HL-60 (cell line): ENCODE measurements at regions not wholly inside any gene's neighbourhood (a gene's known extent, or its start where the extent isn't known, plus 50 kb on each side); places are given as distances from the start of the nearest gene placed in this dataset.

Source experiments
- DNase-seq, 2 experiments: peaks; one replicate each; pipeline ENCODE4 v3.0.0-alpha.2; 2010 to 2020; ENCODE audit warnings: low read depth in 1 of 2, low spot score in 1 of 2
- H3K27ac ChIP-seq: fragments of 250-450 bp; sonication (Bioruptor Pico); replicated peaks from 2 replicates; pipeline ENCODE4 v1.5.1; 2020; ENCODE audit warnings: mild to moderate bottlenecking, moderate library complexity
- H3K27me3 ChIP-seq: fragments of 250-450 bp; sonication (Bioruptor Pico); 2 replicates; pipeline ENCODE4 v1.5.1; 2021; ENCODE audit warnings: mild to moderate bottlenecking, moderate library complexity; ENCODE audit not compliant: insufficient read depth, poor library complexity, severe bottlenecking
- H3K4me3 ChIP-seq: replicated peaks from 2 replicates; pipeline ENCODE4 v1.5.1; 2011; ENCODE audit warnings: mild to moderate bottlenecking, control low read depth, low read length; ENCODE audit not compliant: insufficient read depth
- GABPA ChIP-seq: IDR thresholded peaks from 2 replicates; pipeline ENCODE4 v1.6.1; 2012; ENCODE audit warnings: low read depth
- POLR2AphosphoS5 ChIP-seq: IDR thresholded peaks from 2 replicates; pipeline ENCODE4 v1.6.1; 2012; ENCODE audit warnings: low read depth
- REST ChIP-seq: IDR thresholded peaks from 2 replicates; pipeline ENCODE4 v1.6.1; 2012; ENCODE audit warnings: low read depth; ENCODE audit not compliant: insufficient replicate concordance
- SPI1 ChIP-seq: IDR thresholded peaks from 2 replicates; pipeline ENCODE4 v1.6.1; 2012; ENCODE audit warnings: low read depth, mild to moderate bottlenecking, borderline replicate concordance
- TF ChIP-seq, protein P1 (sequence below): IDR thresholded peaks from one replicate; pipeline ENCODE4 v1.5.1; 2011; ENCODE audit warnings: low read length, control low read depth, inconsistent platforms; ENCODE audit not compliant: insufficient read depth

DNA sequence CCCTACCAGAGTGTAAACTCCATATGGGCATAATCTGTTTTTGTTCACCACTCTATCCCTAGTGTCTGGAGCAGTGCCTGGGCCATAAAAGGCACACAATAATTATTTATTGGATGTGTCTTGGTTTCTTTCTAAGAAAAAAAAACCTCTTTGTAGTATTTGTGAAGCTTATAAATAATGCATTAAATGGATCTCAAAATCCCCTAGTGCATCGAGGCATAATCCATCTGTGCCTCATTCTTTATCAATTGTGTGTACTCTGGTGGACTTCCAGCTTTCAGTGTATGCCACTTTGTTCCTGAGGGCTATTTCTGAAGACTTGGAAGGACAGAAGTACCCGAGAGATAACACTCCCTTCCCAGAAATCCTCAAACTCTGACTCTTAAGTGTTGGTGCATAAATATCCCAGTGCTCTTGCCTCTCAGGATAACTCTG, 255.0 kb upstream of the PHYHIPL start:
- DNase-seq, result no peak
- Histone ChIP-seq H3K27ac (no peak overlapping the region), H3K4me3 (no peak overlapping the region), H3K27me3 (no peaks in the 10 kb centered on the region)
- TF ChIP-seq POLR2AphosphoS5 (no peak), SPI1 (no peak), GABPA (no peak), REST (no peak)
- TF ChIP-seq, protein P1, sequence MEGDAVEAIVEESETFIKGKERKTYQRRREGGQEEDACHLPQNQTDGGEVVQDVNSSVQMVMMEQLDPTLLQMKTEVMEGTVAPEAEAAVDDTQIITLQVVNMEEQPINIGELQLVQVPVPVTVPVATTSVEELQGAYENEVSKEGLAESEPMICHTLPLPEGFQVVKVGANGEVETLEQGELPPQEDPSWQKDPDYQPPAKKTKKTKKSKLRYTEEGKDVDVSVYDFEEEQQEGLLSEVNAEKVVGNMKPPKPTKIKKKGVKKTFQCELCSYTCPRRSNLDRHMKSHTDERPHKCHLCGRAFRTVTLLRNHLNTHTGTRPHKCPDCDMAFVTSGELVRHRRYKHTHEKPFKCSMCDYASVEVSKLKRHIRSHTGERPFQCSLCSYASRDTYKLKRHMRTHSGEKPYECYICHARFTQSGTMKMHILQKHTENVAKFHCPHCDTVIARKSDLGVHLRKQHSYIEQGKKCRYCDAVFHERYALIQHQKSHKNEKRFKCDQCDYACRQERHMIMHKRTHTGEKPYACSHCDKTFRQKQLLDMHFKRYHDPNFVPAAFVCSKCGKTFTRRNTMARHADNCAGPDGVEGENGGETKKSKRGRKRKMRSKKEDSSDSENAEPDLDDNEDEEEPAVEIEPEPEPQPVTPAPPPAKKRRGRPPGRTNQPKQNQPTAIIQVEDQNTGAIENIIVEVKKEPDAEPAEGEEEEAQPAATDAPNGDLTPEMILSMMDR, result no peak

- Histone ChIP-seq H3K27me3 (no peaks in the 10 kb centered on the region), H3K4me3 (no peak overlapping the region), H3K27ac (no peak overlapping the region)
- no peak for TF ChIP-seq GABPA
- DNase-seq, result no peak
Measured at GRCh38 chr10:58925381-58925780, 251.1 kb upstream of the PHYHIPL start.

DNA sequence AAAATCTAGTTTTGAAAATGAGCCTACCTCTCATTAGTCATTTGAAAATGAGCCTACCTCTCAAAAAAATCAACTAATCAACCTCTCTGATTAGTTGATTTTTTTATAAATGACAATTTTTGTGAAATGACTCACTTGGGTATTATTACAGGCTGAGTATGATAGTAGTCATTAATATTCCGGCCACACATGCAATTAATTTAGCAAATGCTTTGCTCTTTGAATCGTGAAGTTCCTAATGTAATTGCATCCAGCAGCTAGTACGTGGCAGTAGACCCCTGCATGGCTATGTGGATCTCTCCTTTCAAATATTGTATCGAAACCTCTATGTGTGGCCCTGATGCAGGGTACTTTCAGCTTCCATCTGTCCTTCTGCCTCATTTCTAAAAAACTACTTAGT, 245.9 kb upstream of the PHYHIPL start:
- Histone ChIP-seq H3K4me3 (no peak overlapping the region), H3K27ac (no peak overlapping the region)
- DNase-seq, result no peak

More for the DNA sequence above, 245.9 kb upstream of the PHYHIPL start:
- H3K27me3 ChIP-seq, result no peaks in the 10 kb centered on the region
- TF ChIP-seq SPI1, result no peak
- TF ChIP-seq REST, result no peak
- TF ChIP-seq GABPA, result no peak
- no peak for TF ChIP-seq POLR2AphosphoS5
- TF ChIP-seq, protein P1, result no peak
